NCI-H2081 treated with DMSO at 0.1 percent for 48 hours (cell line): ENCODE measurements at regions not wholly inside any gene's neighbourhood (a gene's known extent, or its start where the extent isn't known, plus 50 kb on each side); places are given as distances from the start of the nearest gene placed in this dataset.
A peak's percentile ranks its signal among the peaks of the same experiment; 100 is the strongest.

Source experiments
- DNase-seq: peaks from one replicate; lab custom pipeline; 2025; lab: John Stamatoyannopoulos, UW

DNA sequence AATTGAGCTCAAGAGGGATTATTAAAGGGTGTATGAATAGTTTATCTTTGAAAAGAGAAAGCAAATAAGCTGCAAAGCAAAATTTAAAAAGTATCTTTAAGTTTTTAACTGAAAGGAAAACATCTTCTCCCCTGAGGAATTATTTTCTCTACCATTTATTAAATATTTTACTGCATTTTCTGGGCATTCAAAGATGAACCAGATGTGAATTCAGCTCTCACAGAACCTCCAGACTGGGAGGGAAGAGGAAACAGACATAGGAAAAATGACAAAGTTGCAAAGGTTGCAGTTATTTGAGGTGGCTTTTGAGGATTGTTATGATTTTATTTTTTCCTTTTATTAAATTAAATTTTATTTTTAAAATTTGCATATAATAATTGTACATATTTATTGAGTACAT is 122.7 kb upstream of the SESN3 start:
- no peak for DNase-seq

DNA sequence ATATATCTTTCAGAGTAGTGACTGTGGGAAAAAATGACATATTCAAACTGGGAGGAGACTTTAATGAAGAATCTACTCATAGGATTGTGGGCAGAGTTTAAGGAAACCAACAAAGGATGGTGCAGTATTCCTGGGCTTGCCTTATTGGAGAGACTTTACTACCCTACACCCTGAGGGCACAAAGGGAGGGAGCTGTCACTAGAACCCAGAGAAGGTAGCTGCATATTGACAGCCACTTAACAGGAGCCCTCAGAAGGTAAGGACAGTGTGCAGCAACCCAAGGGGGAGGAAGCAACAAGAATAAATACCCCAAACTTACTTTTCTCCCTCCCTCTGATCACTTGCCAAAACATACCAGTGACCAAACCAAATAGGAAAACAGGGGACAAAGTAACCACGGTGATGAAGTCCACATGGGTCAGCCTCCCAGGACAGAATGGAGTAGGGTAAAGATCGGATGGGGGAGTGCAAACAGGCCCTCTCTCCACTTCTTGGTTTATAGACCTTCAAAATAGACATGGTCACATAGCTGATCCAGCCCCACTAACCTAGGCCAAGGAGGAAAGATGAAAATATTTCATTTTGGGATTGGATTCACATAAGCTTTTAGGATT is 121.8 kb upstream of the SESN3 start:
- no peak for DNase-seq

DNA sequence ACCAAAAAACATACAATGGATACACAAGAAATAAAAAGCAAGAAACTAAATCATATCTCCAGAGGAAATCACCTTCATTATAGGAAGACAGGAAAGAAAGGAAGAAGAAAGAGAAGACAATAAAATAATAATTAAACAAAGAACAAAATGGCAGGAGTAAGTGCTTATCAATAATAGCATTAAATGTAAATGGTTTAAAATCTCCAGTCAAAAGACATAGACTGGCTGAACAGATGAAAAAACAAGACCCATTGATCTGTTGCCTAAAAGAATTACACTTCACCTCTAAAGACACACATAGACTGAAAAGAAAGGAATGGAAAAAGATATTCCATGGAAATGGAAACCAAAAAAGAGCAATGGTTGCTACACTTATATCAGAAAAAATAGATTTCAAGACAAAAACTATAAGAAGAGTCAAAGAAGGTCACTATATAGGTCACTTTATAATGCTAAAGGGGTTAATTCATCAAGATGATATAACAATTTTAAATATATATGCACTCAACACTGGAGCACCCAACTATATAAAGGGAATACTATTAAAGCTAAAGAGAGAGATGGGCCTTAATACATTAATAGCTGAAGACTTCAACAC is 118.4 kb upstream of the SESN3 start:
- no peak for DNase-seq

DNA sequence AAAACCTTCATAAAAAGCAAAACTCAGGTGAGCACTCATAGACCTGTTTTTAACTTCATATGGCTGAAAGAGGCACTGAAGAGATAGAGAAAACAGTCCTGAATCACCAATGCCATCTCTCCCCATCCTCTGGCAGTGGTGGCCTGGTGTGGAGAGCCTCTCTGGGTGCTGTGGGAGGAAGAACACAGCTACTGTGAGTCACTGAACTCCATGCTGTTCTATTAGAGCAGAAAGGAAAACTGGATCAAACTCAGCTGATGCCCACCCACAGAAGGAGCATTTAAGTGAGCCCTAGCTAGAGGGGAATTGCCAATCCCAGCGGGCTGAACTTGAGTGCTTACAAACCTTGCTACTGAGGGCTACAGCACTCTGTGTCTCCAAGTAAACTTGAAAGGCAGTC is 115.3 kb upstream of the SESN3 start:
- DNase-seq = no peak

DNA sequence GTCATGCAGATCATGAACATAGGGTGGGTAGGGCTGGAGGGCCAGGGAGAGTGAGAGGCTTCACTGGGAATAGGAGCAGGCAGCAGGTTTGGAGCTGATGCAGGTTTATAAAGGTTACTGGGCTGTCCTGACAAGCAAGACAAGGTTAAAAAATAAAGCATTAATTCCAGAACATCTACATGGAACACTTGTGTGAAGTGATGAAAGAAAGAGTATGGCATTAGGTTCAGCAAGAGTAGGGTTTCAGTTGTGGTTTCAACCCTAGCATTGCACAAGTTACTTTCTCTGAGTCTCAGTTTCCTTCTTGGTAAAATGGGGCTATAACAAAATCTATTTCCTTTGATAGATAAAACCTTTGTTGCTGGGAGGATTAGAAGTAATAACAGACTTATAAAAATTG is 114.6 kb upstream of the SESN3 start:
- DNase-seq = no peak

DNA sequence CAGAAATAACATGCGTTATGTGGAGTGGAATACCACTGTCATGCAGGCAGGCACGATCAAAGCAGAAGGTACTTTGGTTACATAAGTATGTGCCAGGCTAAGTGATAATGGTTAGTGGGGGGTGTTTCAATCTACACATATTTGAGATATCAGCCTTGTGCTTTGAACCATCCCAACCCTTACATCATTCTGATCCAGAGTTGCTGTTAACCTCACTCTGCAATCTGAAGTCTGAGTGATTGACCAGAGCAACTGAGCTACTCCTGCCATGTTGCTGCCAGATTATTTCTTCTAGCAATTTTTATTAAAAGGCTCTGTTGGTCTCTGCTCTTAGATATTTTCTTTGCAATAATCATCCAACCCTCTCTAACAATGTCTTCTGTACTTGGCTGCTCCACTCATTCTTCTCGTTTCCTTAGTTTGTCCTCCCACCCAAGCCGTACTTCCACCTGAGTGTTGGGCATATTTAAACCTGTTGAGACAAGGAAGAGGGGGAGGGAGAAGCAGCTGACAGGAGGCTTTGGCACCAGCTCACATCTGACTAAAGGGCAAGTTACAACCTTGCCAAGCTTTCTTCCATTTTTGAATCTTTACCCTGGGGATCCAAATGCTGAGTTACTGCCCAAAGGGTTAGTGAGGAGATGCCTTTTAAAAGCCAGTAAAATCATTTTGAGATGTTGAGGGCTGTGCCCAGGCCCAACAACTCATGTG is 114.1 kb upstream of the SESN3 start:
- DNase-seq = no peak

DNA sequence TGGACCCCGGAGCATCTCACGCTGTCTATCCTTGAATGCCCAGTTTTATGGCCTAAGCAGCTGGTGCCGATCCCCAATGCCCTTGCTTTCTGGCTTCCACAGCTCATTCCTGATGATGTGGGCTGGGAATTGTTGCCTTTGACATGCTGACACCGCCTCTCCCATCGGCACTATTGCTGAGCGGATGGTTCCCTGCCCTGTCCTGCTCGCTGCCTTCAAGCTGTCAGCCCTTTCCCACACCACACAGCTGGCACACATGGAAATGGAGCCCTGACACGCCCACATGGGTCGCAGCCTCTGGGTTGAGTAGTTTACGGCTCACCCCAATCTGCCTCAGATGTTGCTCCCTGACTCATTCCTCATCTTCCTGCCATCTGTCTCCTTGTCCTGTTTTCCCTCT is 110.2 kb upstream of the SESN3 start:
- no peak for DNase-seq

DNA sequence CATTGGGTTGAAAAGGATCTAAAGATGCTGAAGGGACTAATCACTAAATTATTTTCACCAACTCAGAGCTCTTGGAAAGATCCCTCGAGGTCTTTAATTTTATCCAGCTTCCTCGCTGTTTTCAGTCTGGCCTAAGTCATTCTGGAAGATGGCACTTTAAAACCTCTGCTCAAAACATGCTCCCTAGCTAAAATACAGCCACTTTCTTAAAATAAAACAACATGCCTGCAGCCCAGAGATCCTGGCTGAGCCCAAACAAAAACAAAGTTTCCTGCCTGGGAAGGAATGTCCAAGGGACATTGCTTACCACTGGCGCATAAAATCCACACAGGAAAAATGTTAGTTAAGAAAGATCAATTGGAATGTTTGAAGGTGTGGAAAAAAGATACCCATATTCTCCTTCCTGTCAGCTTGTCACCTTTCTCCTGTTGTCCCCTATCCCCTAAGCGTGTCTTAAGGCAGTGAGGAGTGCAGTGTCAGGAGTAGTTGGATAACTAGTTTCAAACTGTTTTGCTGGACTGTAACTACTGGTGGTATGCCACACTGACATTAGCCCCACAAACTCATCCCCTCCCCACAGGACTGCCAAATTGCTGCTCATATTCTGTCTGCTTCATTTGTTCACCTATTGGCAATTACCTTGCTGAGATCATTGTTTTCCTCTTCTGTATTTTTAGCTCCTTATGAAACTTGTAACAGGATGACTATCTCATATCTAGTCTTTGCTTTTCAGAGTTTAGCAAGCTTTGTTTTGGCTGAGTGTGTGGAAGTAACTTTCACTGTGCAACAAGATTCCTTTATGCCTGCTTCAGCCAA is 108.3 kb upstream of the SESN3 start:
- DNase-seq = no peak

DNA sequence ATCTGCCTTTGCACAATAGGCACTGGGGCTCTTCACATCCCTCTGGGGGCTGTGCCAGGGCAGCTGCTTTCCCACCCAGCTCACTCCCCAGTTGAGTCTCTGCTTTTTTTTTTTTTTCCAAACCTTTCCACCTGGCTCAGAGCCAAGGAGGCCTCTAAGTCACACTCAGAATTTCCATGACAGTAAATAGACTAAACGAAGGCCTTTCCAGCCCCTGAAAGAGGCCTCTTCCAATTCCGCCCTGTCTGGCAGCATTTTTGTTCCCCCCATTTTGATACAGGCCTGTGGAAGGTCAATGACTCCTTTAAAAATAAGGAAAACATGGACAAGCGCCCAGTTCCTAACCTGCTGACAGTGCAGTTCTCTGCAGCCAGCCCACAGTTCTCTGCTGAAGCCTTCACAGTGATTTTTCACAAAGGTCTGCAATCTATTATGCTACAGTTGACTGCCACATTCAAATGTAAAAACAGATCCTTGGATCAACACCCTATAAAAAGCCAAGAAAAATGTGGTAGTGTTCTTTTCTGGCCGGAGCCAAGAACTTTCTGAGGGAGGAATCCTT is 107.5 kb upstream of the SESN3 start:
- DNase-seq = no peak

DNA sequence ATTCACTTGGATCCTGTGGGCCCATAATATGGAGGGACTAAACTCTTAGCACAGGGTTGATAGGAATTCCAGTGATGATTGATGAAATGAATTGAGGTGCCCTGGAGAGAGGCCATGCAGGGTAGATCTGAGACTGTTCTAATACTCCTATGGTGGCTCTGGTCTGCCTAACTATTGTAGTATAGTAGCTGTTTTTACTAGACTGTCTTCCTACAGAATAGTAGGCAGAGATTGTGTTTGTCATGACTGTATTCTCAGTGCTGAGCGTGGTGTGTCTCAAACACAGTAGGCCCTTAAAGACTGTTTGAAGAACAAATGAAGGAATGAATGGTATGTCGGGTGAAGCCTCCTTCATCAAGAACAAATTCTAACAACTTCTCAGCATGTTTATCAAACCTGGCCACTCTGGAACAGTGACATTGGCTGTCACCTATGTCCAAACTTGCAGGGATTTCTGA is 107.0 kb upstream of the SESN3 start:
- DNase-seq = no peak

DNA sequence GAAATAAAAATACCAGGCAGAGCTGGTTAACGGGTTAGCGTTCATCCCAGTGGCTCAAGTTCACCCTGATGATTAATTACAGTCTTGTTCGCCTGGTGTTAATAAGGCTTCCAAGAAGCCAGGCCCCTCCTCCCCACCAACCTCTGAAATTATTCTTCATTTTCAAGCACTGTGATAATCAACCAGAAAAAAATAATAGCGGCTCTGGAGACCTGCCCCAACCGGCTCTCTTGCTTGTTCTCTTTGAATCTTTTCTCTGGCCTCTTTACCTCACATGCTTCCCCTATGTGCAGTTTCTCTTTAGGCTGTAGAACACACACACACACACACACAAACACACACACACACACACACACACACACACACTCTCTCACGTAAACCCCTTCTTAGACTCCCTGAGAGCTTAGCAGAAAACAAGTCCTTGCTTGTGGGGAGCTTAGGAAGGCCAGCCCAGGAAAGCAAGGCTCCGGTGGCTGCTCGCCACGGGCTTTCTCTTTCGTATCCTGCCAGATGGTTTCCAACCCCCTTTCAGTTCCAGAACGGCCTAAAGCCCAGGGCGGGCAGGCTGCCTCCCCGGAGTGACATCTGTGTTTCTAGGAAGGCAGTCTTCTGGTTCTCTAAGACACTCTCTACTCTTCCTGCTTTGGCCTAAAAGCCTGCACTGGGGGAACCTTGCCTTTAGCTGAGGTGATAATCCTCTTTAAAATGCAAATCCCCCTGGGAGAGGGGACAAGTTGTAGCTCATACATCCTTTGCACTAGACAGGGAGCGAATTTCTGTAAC is 106.4 kb upstream of the SESN3 start:
- DNase-seq = no peak

DNA sequence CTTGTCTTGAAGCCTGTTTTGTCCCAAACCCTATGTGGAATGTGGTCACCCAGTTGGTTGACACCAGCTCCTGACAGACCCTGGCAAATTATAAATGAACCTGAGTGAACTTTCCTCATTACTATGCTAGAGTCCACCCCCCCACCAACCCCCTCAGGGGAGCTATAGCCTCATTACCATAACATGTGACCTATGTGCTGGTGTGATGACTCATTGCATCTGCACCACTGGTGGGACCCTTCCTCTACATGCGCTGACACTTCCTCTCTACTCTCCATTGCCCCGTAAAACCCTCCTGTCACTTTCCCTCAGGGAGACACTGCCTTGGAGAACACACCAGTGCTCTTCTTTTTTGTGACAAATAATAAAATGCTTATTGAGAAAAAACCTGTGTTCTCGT is 105.0 kb upstream of the SESN3 start:
- no peak for DNase-seq

DNA sequence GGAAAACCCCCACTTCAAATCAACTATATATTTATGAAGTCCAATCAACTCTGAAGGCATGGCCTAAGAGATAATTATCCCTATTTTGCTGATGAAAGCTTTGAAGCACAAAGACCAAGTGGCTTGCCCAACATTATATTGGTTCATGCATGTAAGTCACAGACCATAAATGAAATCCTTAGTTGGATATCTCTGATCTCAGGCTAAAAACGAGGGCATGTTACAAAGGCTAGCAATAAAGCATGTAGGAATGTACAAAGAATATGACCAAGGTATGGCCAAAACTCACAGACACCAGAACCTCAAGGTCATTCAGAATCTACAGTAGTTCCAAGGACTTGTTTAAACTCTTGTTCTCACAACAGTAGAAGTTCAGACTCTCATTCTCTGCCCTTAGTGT is 100.2 kb upstream of the SESN3 start:
- no peak for DNase-seq

DNA sequence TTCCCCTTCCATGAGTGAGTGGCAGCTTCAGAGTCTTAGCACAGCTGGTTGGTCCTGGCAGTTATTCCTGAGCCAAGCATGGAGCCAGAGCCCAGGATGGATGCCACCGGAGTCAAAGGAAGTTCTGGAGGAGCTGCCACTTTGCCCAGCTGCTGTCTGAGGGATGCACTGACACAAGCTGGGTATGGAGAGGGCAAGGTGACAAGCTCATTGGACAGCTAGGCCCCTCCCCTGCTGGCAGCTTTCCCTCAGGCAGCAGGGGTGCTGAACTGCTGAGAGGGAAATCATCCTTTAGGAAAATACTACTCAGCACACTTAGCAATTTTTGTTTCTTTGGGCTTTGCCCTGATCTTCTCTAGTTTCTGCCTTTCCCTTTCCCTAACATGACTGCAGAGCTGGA is 99.3 kb upstream of the SESN3 start:
- no peak for DNase-seq

DNA sequence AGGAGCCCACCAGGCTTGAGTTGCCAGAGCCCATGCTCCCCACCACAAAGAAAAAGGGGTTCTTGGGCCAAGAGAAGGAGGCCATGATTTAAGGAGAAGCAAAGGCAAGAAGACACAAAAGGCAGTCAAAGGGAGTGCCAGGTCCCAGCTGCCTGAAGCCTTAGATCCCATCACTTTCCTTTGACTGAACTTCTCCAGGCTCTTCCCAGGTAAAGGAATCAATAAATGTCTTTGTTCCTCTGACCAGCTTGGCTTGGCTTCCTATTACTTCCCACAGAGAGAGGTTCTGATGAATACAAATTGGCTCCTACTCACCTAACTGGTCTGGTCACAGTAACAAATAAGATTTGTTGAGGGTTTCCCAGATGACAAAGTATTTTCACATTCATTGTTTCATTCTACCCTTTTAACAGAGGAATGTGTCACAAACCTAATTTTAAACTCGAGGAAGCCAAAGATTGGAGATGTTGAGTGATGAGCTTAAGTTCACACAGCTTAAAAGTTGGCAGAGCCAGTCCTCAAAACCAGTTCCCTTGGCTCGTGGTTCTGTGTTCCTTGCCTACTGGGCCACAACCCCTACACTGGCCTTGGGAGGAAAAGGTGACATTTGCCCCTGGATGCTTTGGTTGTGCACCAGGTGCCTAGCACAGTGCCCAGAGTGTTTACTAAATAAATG is 96.4 kb upstream of the SESN3 start:
- no peak for DNase-seq

DNA sequence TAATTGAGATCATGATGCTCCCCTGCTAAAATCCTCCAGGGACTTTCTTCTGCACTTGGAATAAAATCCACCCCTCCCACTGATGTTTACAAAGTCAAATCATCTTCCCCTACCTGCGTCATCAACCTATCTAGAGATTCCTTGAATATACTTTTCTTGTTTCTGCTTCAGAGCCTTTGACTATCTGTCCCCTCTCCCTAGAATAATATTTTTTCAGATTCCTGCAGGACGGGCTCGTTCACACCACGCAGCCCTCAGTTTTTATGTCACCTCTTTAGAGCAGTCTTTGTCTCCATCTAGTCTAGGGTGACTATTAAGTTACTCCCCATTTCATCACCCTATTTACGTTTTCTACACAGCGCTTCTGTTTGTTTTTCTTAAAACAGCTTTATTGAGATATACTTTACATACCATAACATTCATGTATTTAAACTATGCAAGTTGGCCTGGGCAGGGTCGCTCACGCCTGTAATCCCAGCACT is 94.8 kb upstream of the SESN3 start:
- DNase-seq = no peak

DNA sequence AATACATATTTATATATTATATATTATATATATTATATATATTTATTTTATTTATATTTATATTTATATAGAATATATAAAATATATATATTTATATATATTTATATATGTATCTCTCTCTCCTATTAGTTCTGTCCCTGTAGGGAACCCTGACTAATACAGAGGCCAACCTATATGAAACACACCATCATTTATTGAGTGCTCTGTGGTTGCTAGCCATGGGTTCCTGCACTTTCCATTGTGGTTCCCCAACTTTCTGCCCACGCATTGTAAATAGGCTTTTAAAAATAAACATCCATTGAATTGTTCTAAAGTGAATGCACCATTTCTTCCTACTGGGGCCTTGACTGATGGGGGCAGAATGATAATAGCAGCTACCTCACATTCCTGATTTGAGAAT is 93.8 kb upstream of the SESN3 start:
- DNase-seq = no peak

DNA sequence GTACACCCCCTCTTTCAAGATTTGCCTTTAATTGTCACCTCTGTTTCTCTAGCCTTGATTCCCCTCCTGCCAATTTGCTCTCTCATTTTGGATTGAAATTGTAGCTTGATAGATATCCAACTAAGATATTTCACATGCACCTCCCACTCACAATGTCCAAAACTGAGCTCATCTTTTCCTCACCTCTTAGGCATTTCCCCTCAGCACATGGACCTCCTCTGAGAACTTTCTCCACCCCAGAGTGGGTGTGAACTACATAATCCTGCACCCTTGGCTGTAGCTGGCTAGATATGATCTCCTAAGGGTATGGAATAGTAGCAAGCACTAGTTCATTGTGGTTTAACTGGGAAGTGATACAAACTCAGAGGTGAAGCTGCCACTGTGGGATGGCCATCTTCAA is 91.5 kb upstream of the SESN3 start:
- no peak for DNase-seq

DNA sequence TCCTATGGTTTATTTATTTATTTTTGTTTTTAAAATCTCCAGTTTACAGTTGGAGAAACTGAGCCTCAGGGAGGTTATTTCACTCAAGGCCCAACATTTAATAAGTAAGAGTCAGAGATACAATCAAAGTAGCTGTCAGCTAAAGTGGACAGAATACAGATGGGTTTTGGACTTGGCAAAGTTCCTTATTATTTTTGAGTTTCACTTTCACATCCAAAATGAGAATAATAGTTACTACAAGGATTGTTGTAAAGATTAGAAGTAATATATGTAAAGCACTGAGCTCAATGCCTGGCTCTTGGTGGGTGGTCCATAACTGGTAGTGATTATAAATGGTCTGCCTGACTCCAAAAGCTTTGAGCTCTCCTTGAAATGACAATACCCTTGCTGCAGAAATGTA is 87.5 kb upstream of the SESN3 start:
- DNase-seq = no peak

DNA sequence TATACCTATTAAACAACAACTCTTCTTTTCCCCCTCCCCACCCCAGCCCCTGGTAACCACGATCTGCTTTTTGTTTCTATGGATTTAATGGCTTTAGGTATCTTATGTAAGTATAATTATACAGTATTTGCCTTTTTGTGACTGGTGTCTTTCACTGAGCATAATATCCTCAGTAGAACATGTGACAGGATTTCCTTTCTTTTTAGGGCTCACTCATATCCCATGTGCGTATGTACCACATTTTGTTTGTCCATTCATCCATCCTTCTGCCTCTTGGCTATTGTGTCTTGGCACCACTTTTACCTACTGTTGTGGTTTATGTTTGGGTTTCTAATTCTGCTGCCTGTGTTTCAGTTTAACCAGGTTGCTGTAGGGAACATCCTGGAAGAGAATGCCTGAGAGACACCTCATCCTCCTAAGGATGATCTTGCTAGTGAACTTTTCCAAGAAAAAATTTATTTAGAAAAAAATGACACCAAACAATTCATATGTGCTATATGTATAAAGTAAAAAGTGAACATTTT is 77.6 kb upstream of the SESN3 start:
- peak; percentile 14 for DNase-seq

DNA sequence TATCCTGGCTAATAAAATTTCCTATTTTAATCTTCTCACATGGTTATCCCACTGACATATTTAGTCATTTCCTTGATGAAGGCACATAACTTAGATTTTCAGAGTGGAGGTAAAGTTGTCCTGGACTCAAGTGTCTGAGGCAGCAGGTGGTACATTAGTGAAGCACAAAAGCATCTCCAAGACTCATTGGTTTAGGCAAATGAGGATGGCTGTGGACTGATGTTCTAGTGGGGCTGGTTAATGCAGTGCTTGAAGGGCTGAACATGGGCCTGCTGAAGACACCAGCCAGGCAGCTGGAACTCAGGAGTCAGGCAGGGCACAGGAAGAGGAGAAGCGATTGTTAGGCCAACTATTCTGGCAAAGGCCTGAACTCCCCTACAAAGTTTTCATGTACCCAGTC is 76.3 kb upstream of the SESN3 start:
- no peak for DNase-seq
